Transverse colon (tissue), 4 donors: ENCODE measurements at regions not wholly inside any gene's neighbourhood (a gene's known extent, or its start where the extent isn't known, plus 50 kb on each side); places are given as distances from the start of the nearest gene placed in this dataset.

ENCODE experiments used
- CTCF ChIP-seq, 5 experiments: fragments of 200-600 bp in 3 of 5; fragments of 450-650 bp in 2 of 5; sonication (generic) in 3 of 5; IDR thresholded peaks; 1 replicate in 2 of 5; 2 replicates in 3 of 5; pipeline ENCODE4 v1.5.1; 2016 to 2017; ENCODE audit warnings: antibody characterized with exemption in 5 of 5, inconsistent platforms in 3 of 5, mild to moderate bottlenecking in 2 of 5, moderate library complexity in 1 of 5
- POLR2A ChIP-seq: fragments of 450-650 bp; IDR thresholded peaks from one replicate; pipeline ENCODE4 v1.6.1; 2016; ENCODE audit warnings: antibody characterized with exemption, mild to moderate bottlenecking, moderate library complexity
- POLR2AphosphoS5 ChIP-seq, 3 donors: sonication (generic); formaldehyde crosslinking; IDR thresholded peaks; one replicate each; pipeline ENCODE4 v1.6.1; 2016; ENCODE audit warnings: antibody characterized with exemption in 3 of 3

GRCh38 chr9:29741169-29741568 lies 2167.9 kb upstream of the C9orf72 start:
- TF ChIP-seq CTCF (IDR thresholded peaks at IDR 0.05): no peak
- no peak for TF ChIP-seq POLR2A
- TF ChIP-seq POLR2AphosphoS5 (IDR thresholded peaks at IDR 0.05): no peak
